ENCODE measurements at regions not wholly inside any gene's neighbourhood (a gene's known extent, or its start where the extent isn't known, plus 50 kb on each side); places are given as distances from the start of the nearest gene placed in this dataset.

GRCh38 chr16:79747688-79748087, 147.2 kb upstream of the MAF start:
- no peak overlapping the region for H3K4me3 ChIP-seq (ENCODE audit: low read depth, low read length)
- peaks cover under 1% of the 10 kb centered on the region for H3K27me3 ChIP-seq (ENCODE audit: control insufficient read depth, insufficient read depth, low read length)
- H3K4me1 ChIP-seq (ENCODE audit: control insufficient read depth, insufficient read depth, low read length, poor library complexity, severe bottlenecking) = peaks cover 5% of the 10 kb centered on the region
- ATAC-seq (ENCODE audit: low read depth in 2 of 2) = no peak
- H3K27me3 Mint-ChIP-seq = peaks cover 9% of the 10 kb centered on the region
- no peak for DNase-seq
- peaks cover 0 to 4% (median 0%) of the 10 kb centered on the region in 4 donors for H3K4me1 Mint-ChIP-seq
- H3K27ac ChIP-seq (ENCODE audit: insufficient read depth, low read length, poor library complexity, severe bottlenecking) = no peak overlapping the region
- no peaks in the 10 kb centered on the region for H3K36me3 Mint-ChIP-seq
- no peaks in the 10 kb centered on the region for H3K36me3 ChIP-seq (ENCODE audit: control insufficient read depth, insufficient read depth, low read length)
- peaks cover 0 to 2% of the 10 kb centered on the region in 2 experiments for H3K9me3 ChIP-seq (ENCODE audit: control insufficient read depth in 2 of 2, low read length in 2 of 2)
- peaks cover 0 to 5% (median 0%) of the 10 kb centered on the region in 7 donors for H3K9me3 Mint-ChIP-seq
- no peak overlapping the region for H3K4me3 Mint-ChIP-seq
- peak overlapping the region in 1 of 3 donors; percentile 28 for H3K27ac Mint-ChIP-seq

GRCh38 chr16:79740252-79740651, 139.7 kb upstream of the MAF start:
- H3K4me3 Mint-ChIP-seq = no peak overlapping the region
- peaks cover 0 to 2% of the 10 kb centered on the region in 2 experiments for H3K9me3 ChIP-seq (ENCODE audit: control insufficient read depth in 2 of 2, low read length in 2 of 2)
- no peaks in the 10 kb centered on the region for H3K4me1 Mint-ChIP-seq
- H3K9me3 Mint-ChIP-seq = peaks cover 0 to 5% (median 0%) of the 10 kb centered on the region in 7 donors
- H3K4me3 ChIP-seq (ENCODE audit: low read depth, low read length) = no peak overlapping the region
- H3K36me3 ChIP-seq (ENCODE audit: control insufficient read depth, insufficient read depth, low read length) = no peaks in the 10 kb centered on the region
- H3K27ac Mint-ChIP-seq = no peak overlapping the region
- no peaks in the 10 kb centered on the region for H3K27me3 ChIP-seq (ENCODE audit: control insufficient read depth, insufficient read depth, low read length)
- no peaks in the 10 kb centered on the region for H3K36me3 Mint-ChIP-seq
- H3K4me1 ChIP-seq (ENCODE audit: control insufficient read depth, insufficient read depth, low read length, poor library complexity, severe bottlenecking) = no peaks in the 10 kb centered on the region
- no peak for DNase-seq
- no peak for ATAC-seq (ENCODE audit: low read depth in 2 of 2)
- peaks cover 24% of the 10 kb centered on the region for H3K27me3 Mint-ChIP-seq
- H3K27ac ChIP-seq (ENCODE audit: insufficient read depth, low read length, poor library complexity, severe bottlenecking) = no peak overlapping the region

- Histone ChIP-seq H3K36me3 (ENCODE audit: control insufficient read depth, insufficient read depth, low read length) (no peaks in the 10 kb centered on the region), H3K9me3 (ENCODE audit: control insufficient read depth in 2 of 2, low read length in 2 of 2) (no peaks in the 10 kb centered on the region)
Observed at GRCh38 chr16:79735271-79735670, 134.7 kb upstream of the MAF start.

GRCh38 chr16:79734721-79735120, 134.2 kb upstream of the MAF start:
- Mint-ChIP-seq H3K9me3 (peaks cover 0 to 5% (median 1%) of the 10 kb centered on the region in 7 donors), H3K36me3 (no peaks in the 10 kb centered on the region), H3K27ac (no peak overlapping the region), H3K4me3 (no peak overlapping the region), H3K4me1 (no peaks in the 10 kb centered on the region), H3K27me3 (peaks cover 10% of the 10 kb centered on the region)
- Histone ChIP-seq H3K27me3 (ENCODE audit: control insufficient read depth, insufficient read depth, low read length) (no peaks in the 10 kb centered on the region), H3K4me3 (ENCODE audit: low read depth, low read length) (no peak overlapping the region), H3K36me3 (ENCODE audit: control insufficient read depth, insufficient read depth, low read length) (no peaks in the 10 kb centered on the region), H3K27ac (ENCODE audit: insufficient read depth, low read length, poor library complexity, severe bottlenecking) (no peak overlapping the region), H3K4me1 (ENCODE audit: control insufficient read depth, insufficient read depth, low read length, poor library complexity, severe bottlenecking) (no peaks in the 10 kb centered on the region), H3K9me3 (ENCODE audit: control insufficient read depth in 2 of 2, low read length in 2 of 2) (no peaks in the 10 kb centered on the region)
- no peak for ATAC-seq (ENCODE audit: low read depth in 2 of 2)
- no peak for DNase-seq

More at GRCh38 chr16:79735271-79735670, 134.7 kb upstream of the MAF start:
- Histone ChIP-seq H3K27ac (ENCODE audit: insufficient read depth, low read length, poor library complexity, severe bottlenecking) (no peak overlapping the region), H3K27me3 (ENCODE audit: control insufficient read depth, insufficient read depth, low read length) (no peaks in the 10 kb centered on the region), H3K4me1 (ENCODE audit: control insufficient read depth, insufficient read depth, low read length, poor library complexity, severe bottlenecking) (no peaks in the 10 kb centered on the region), H3K4me3 (ENCODE audit: low read depth, low read length) (no peak overlapping the region)
- H3K27me3 Mint-ChIP-seq = peaks cover 12% of the 10 kb centered on the region
- H3K27ac Mint-ChIP-seq = no peak overlapping the region
- H3K36me3 Mint-ChIP-seq = no peaks in the 10 kb centered on the region
- ATAC-seq (ENCODE audit: low read depth in 2 of 2) = no peak
- peaks cover 0 to 5% (median 1%) of the 10 kb centered on the region in 7 donors for H3K9me3 Mint-ChIP-seq
- H3K4me1 Mint-ChIP-seq = no peaks in the 10 kb centered on the region
- DNase-seq = no peak
- H3K4me3 Mint-ChIP-seq = no peak overlapping the region

GRCh38 chr16:79728923-79729240, 128.3 kb upstream of the MAF start:
- Mint-ChIP-seq H3K9me3 (peaks cover 0 to 4% (median 0%) of the 10 kb centered on the region in 7 donors), H3K36me3 (no peaks in the 10 kb centered on the region), H3K27ac (no peak overlapping the region), H3K4me1 (no peaks in the 10 kb centered on the region), H3K27me3 (no peaks in the 10 kb centered on the region), H3K4me3 (no peak overlapping the region)
- no peak for ATAC-seq (ENCODE audit: low read depth in 2 of 2)
- Histone ChIP-seq H3K4me3 (ENCODE audit: low read depth, low read length) (no peak overlapping the region), H3K36me3 (ENCODE audit: control insufficient read depth, insufficient read depth, low read length) (no peaks in the 10 kb centered on the region), H3K27ac (ENCODE audit: insufficient read depth, low read length, poor library complexity, severe bottlenecking) (no peak overlapping the region), H3K27me3 (ENCODE audit: control insufficient read depth, insufficient read depth, low read length) (no peaks in the 10 kb centered on the region), H3K4me1 (ENCODE audit: control insufficient read depth, insufficient read depth, low read length, poor library complexity, severe bottlenecking) (no peaks in the 10 kb centered on the region), H3K9me3 (ENCODE audit: control insufficient read depth in 2 of 2, low read length in 2 of 2) (no peaks in the 10 kb centered on the region)
- no peak for DNase-seq

- no peak overlapping the region for H3K27ac ChIP-seq (ENCODE audit: insufficient read depth, low read length, poor library complexity, severe bottlenecking)
- Mint-ChIP-seq H3K36me3 (no peaks in the 10 kb centered on the region), H3K4me3 (no peak overlapping the region), H3K27me3 (no peaks in the 10 kb centered on the region), H3K9me3 (peaks cover 0 to 4% (median 0%) of the 10 kb centered on the region in 7 donors), H3K4me1 (no peaks in the 10 kb centered on the region), H3K27ac (no peak overlapping the region)
- H3K9me3 ChIP-seq (ENCODE audit: control insufficient read depth in 2 of 2, low read length in 2 of 2) = no peaks in the 10 kb centered on the region
- no peak for DNase-seq
- no peaks in the 10 kb centered on the region for H3K36me3 ChIP-seq (ENCODE audit: control insufficient read depth, insufficient read depth, low read length)
- H3K4me3 ChIP-seq (ENCODE audit: low read depth, low read length) = no peak overlapping the region
- ATAC-seq (ENCODE audit: low read depth in 2 of 2) = no peak
- H3K4me1 ChIP-seq (ENCODE audit: control insufficient read depth, insufficient read depth, low read length, poor library complexity, severe bottlenecking) = no peaks in the 10 kb centered on the region
- no peaks in the 10 kb centered on the region for H3K27me3 ChIP-seq (ENCODE audit: control insufficient read depth, insufficient read depth, low read length)
Observed at GRCh38 chr16:79728048-79728922, 127.7 kb upstream of the MAF start.

GRCh38 chr16:79726902-79727301, 126.4 kb upstream of the MAF start:
- H3K27me3 Mint-ChIP-seq = no peaks in the 10 kb centered on the region
- no peaks in the 10 kb centered on the region for H3K4me1 Mint-ChIP-seq
- ATAC-seq (ENCODE audit: low read depth in 2 of 2) = no peak
- no peaks in the 10 kb centered on the region for H3K27me3 ChIP-seq (ENCODE audit: control insufficient read depth, insufficient read depth, low read length)
- H3K36me3 Mint-ChIP-seq = peaks cover 3% of the 10 kb centered on the region
- DNase-seq = no peak
- H3K36me3 ChIP-seq (ENCODE audit: control insufficient read depth, insufficient read depth, low read length) = no peaks in the 10 kb centered on the region
- no peak overlapping the region for H3K27ac Mint-ChIP-seq
- H3K4me3 Mint-ChIP-seq = no peak overlapping the region
- no peak overlapping the region for H3K27ac ChIP-seq (ENCODE audit: insufficient read depth, low read length, poor library complexity, severe bottlenecking)
- no peaks in the 10 kb centered on the region for H3K4me1 ChIP-seq (ENCODE audit: control insufficient read depth, insufficient read depth, low read length, poor library complexity, severe bottlenecking)
- peaks cover 0 to 5% (median 2%) of the 10 kb centered on the region in 7 donors for H3K9me3 Mint-ChIP-seq
- H3K9me3 ChIP-seq (ENCODE audit: control insufficient read depth in 2 of 2, low read length in 2 of 2) = no peaks in the 10 kb centered on the region
- H3K4me3 ChIP-seq (ENCODE audit: low read depth, low read length) = no peak overlapping the region

GRCh38 chr16:79725051-79725450, 124.5 kb upstream of the MAF start:
- Mint-ChIP-seq H3K27ac (no peak overlapping the region), H3K27me3 (no peaks in the 10 kb centered on the region), H3K36me3 (peaks cover 3% of the 10 kb centered on the region), H3K4me3 (no peak overlapping the region), H3K9me3 (peaks cover 0 to 5% (median 3%) of the 10 kb centered on the region in 7 donors), H3K4me1 (no peaks in the 10 kb centered on the region)
- no peak overlapping the region for H3K27ac ChIP-seq (ENCODE audit: insufficient read depth, low read length, poor library complexity, severe bottlenecking)
- no peaks in the 10 kb centered on the region for H3K9me3 ChIP-seq (ENCODE audit: control insufficient read depth in 2 of 2, low read length in 2 of 2)
- H3K4me3 ChIP-seq (ENCODE audit: low read depth, low read length) = no peak overlapping the region
- DNase-seq (no peak), ATAC-seq (ENCODE audit: low read depth in 2 of 2) (no peak)
- H3K4me1 ChIP-seq (ENCODE audit: control insufficient read depth, insufficient read depth, low read length, poor library complexity, severe bottlenecking) = no peaks in the 10 kb centered on the region
- H3K27me3 ChIP-seq (ENCODE audit: control insufficient read depth, insufficient read depth, low read length) = no peaks in the 10 kb centered on the region
- H3K36me3 ChIP-seq (ENCODE audit: control insufficient read depth, insufficient read depth, low read length) = no peaks in the 10 kb centered on the region

Data from CD4-positive, CD25-positive, alpha-beta regulatory T cell (primary cell).